ENCODE measurements at regions not wholly inside any gene's neighbourhood (a gene's known extent, or its start where the extent isn't known, plus 50 kb on each side); places are given as distances from the start of the nearest gene placed in this dataset.
"Not testable (repeated sequence)": the region's sequence is repeated elsewhere in the genome, so short reads cannot be mapped to it uniquely, and the experiment has no call there.

DNA sequence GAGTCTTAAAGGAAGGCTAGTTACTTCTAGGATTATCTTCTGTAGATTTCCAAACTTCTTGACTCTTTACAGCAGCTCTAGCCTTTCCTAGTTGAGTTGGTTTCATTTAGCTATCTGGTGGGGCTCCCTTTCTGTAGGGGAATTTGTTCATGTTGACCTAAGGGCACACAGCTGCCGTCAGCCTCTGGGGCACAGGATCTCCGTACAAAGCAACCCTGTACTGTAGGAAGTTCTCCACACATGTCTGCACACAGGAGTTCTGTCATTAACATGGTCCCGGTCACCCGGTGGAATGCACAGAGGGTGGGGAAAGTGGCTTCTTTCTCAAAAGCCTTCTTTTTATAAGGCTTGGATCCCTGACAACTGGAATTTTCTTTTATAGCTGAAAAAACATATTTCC lies 88.7 kb upstream of the TNIK start:
- DNase-seq = no peak

DNA sequence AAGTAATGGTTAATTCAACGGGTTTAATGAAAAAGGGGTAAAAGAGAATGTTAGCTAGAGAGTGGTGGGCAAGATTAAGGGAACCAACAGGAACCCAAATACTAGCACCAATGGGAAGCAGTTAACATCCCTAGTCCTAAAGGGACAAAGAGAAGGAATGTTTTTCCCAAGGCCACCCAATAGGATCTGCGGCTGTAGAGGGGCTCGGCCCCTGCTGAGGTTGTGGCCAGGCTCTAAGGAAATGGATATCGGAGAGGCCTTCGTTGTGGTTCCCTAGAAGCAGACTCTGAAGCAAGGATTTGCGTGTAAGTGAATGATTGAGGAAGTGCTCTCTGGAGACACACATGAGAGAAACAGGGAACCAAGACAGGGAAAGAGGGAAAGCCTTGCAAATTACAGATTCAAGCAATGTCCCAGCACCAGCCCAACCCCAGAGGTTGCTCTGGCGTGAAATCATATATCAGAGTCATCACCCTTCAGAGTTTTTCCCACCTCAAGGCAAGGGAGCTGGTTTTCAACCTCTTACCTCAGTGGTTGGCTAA lies 83.6 kb upstream of the TNIK start:
- DNase-seq = no peak

DNA sequence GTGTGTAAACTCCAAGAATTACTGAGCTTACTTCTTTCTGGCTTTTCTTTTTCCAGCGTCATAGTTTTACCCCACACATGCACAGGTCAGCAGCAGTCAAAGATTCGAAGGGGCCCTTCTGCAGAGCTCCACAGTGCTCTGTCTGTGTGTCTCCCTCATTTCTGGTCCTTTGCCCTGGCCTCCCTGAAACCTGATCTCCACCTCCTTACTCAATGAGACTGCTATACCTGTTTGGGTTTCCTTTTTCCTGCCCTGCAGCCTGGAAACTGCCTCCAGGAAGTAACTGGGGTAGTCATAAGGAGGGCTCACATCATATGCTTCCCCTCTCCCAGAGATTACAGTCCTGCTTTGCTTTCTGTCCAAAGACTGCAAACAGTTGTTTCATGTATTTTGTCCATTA lies 82.8 kb upstream of the TNIK start:
- DNase-seq = peak; percentile 5

- DNase-seq = no peak
These were observed 81.4 kb upstream of the TNIK start for GRCh38 chr3:171541647-171542046.

DNA sequence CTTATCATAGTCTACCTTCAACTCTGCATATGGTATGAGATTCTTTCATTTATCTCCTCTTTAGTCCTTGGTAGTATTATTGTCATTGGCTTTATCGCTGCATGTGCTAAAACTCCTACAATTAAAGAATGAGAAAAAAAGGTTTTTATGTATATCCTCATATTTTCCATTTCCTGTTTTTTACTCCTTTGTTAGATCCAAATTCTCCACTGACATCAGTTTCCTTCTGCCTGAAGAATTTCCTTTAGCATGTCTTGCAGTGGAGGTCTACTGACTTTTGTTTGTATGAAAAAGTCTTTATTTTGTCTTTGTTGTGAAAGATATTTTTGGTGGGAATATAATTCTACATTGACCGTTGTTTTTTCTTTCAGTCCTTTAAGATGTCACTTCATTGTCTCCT lies 81.0 kb upstream of the TNIK start:
- no peak for DNase-seq

DNA sequence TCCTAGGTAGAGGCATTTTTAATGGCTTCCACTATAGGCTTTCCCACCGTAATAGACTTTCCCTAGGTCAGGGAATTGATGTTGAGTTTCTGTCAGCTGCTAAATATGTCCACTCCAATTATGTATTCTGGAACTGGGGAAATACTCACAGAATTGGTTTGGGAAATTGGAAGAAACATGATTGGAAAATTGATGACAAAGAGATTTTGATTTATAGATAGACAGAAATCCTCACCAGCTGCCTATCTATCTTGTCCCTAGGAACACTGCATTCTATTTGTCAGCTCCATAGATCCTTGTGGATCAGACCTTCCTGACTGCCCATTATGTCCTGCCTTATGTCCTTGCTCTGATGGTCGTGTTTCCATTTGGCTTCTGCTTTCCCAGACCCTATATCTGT lies 75.6 kb upstream of the TNIK start:
- DNase-seq = no peak

GRCh38 chr3:171535133-171535532 lies 74.9 kb upstream of the TNIK start:
- no peak for DNase-seq

DNA sequence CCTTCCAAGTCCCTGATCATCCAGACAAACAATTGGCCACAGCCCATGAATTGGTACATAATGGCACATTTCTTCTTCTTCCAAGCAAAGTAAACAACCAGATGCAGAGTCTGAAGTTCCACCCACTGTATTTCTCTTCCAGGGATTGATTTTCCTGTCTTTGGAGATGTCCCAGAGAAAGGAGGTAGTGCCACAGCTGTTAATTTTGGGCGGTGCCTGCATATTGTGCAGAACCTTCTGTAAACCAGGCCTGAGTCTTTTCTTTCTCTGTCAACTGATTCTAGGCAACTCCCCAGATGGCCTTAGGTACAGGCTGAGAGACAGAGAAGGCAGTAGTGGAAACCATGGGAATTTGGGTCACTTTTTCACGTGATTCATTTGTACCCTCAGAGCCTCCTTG lies 73.5 kb upstream of the TNIK start:
- DNase-seq = no peak

- DNase-seq = no peak
These were observed 72.1 kb upstream of the TNIK start for GRCh38 chr3:171532294-171532693.

GRCh38 chr3:171531716-171532115 lies 71.5 kb upstream of the TNIK start:
- DNase-seq = no peak

DNA sequence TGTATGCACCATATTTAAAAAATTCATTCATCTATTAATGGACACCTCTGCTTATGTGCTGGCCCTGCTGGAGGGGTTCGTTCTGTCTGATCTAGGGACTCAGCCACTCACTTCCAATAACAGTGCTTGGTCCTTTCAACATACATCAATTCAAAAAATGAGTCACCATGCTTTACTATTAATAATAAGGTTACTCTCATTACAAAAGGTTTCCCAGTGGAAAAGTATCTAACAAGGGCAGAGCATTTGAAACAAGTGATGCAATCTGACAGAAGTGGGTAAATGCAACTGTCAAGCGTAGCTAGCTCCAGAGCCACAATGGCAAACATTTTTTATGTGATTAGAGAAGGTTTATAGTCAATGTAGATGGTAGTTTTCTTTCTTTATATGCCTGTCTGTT lies 67.9 kb upstream of the TNIK start:
- no peak for DNase-seq

GRCh38 chr3:171526869-171527268 lies 66.7 kb upstream of the TNIK start:
- no peak for DNase-seq

GRCh38 chr3:171526146-171526545 lies 65.9 kb upstream of the TNIK start:
- DNase-seq = no peak

DNA sequence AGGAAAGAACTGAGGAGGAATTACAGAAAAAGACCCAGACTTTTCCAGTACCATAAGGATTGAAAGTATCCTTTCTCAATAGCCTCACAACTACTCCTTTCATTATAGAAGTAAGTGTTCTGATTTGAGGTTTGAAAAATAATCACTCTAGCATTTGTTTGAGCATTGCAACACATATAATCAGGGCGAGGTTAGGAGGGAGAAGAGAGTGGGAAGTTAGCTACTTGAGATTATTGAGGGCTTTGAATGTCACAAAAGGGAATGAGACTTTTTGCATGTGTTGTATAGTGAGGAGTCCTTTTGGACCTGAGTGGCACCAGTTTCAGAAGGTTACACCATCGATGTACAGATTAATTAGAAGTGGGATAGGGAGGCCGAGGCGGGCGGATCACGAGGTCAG lies 65.2 kb upstream of the TNIK start:
- no peak for DNase-seq

DNA sequence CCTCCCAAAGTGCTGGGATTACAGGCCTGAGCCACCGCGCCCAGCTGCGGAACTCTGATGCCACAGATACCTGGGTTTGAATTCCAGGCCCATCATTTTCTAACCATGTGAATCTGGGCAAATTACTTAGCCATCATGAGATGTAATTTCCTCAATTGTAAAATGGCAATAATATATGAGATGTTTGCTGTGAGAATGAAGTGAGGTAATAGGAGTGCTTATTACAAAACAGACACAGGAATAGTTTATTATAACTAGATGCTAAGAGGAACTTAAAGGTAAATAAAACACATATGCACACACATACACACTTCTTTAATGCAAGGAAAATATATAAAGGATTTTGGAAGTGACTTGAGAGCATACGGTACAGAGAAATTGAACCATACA lies 64.7 kb upstream of the TNIK start:
- no peak for DNase-seq

DNA sequence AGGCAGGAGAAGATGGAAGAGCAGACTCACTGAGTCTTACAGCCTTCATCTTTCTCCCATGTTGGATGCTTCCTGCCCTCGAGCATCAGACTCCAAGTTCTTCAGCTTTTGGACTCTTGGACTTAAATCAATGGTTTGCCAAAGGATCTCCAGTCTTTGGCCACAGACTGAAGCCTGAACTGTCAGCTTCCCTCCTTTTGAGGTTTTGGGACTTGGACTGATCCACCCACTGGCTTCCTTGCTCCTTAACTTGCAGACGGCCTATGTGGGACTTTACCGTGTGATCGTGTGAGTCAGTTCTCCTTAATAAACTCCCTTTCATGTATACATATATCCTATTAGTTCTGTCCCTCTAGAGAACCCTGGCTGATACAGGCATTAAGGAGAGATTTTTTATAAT lies 62.4 kb upstream of the TNIK start:
- DNase-seq = no peak

GRCh38 chr3:171519423-171519822 lies 59.2 kb upstream of the TNIK start:
- DNase-seq = not testable (repeated sequence)

DNA sequence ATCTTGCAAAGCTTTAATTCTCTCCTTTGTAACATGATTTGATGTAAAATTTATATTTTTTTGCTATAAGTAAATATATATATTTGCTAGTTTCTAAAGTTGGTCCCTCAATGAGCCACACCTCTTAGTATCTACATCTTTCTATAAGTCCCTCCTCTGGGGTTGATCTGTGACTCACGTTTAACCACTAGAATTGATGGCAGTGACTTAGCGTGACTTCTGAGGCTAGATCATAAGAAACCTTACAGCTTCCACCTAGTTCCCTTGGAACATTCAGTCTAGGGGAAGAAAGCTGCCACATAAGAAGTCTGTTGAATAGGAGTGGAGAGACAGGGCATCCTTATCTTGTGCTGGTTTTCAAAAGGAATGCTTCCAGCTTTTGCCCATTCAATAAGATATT lies 56.6 kb upstream of the TNIK start:
- DNase-seq = no peak

GRCh38 chr3:171514466-171514865 lies 54.3 kb upstream of the TNIK start:
- DNase-seq = no peak

DNA sequence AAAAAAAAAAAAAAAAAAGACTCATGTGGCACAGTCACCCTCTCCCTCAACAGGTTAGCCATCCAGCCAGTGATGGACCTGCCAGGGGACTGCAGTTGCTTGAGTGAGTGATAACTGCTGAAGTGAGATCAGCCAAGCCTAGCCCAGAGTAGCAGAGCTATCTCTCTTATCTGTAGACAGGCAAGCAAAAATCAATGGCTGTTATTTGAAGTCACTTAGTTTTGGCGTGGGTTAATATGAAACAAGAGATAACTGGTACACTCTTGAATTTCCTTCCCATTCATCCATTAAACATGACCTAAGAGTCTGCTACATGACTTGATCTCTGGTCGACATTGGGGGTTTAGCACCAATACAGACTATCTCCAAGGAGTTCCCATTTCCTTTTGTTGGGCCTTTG lies 51.2 kb upstream of the TNIK start:
- DNase-seq = no peak
